Upper lobe of left lung (tissue), 6 donors: ENCODE measurements at regions not wholly inside any gene's neighbourhood (a gene's known extent, or its start where the extent isn't known, plus 50 kb on each side); places are given as distances from the start of the nearest gene placed in this dataset.
A peak's percentile ranks its signal among the peaks of the same experiment; 100 is the strongest.

Experiments used
- ATAC-seq, 2 donors: fragments of 200-7000 bp; cut with Tn5 transposase; one replicate each; pipeline ENCODE4 v1.9.1; 2022; ENCODE audit warnings: mild to moderate bottlenecking in 2 of 2, moderate library complexity in 2 of 2; ENCODE audit not compliant: low FRiP score in 2 of 2
- DNase-seq, 2 donors: peaks; one replicate each; pipeline ENCODE4 v3.0.0-alpha.2; 2019 to 2020
- H3K27ac ChIP-seq, 4 donors: fragments of 200-600 bp; sonication (generic); one replicate each; pipeline ENCODE4 v1.5.1; 2016 to 2019
- H3K27me3 ChIP-seq, 4 donors: fragments of 200-600 bp; sonication (generic); one replicate each; pipeline ENCODE4 v1.5.1; 2017 to 2019
- H3K36me3 ChIP-seq, 4 donors: fragments of 200-600 bp; sonication (generic); one replicate each; pipeline ENCODE4 v1.5.1; 2016 to 2019
- H3K4me1 ChIP-seq, 4 donors: fragments of 200-600 bp; sonication (generic); one replicate each; pipeline ENCODE4 v1.5.1; 2018 to 2019
- H3K4me3 ChIP-seq, 4 donors: fragments of 200-600 bp; sonication (generic); one replicate each; pipeline ENCODE4 v1.5.1; 2017 to 2019; ENCODE audit warnings: mild to moderate bottlenecking in 2 of 4, moderate library complexity in 1 of 4
- H3K9me3 ChIP-seq, 4 donors: fragments of 200-600 bp; sonication (generic); one replicate each; pipeline ENCODE4 v1.5.1; 2018 to 2019
- EP300 ChIP-seq, 4 donors: sonication (generic); formaldehyde crosslinking; IDR thresholded peaks; one replicate each; pipeline ENCODE4 v1.5.1; 2017; ENCODE audit warnings: antibody characterized with exemption in 4 of 4, control low read depth in 2 of 4
- POLR2A ChIP-seq, 4 donors: fragments of 450-650 bp; IDR thresholded peaks; one replicate each; pipeline ENCODE4 v1.5.1; 2016 to 2017; ENCODE audit warnings: antibody characterized with exemption in 4 of 4, mild to moderate bottlenecking in 2 of 4
- POLR2AphosphoS5 ChIP-seq, 2 donors: sonication (generic); formaldehyde crosslinking; IDR thresholded peaks; one replicate each; pipeline ENCODE4 v1.5.1; 2017; ENCODE audit warnings: antibody characterized with exemption in 2 of 2
- WGBS, 2 donors: methylation state at CpG; one replicate each; pipeline ENCODE4 v1.1.5; 2017 to 2018; 5-methylcytosine and 5-hydroxymethylcytosine counted together
- TF ChIP-seq, protein P1 (sequence below), 6 experiments: fragments of 450-650 bp in 4 of 6; fragments of 200-600 bp in 2 of 6; sonication (generic) in 2 of 6; IDR thresholded peaks; one replicate each; pipeline ENCODE4 v1.5.1; 2016 to 2019; ENCODE audit warnings: antibody characterized with exemption in 6 of 6
- donor health status: DM: no; HTN: no; CAD: no; lungs with moderate emphysema.
- donor health status: DM: no; HTN: yes; CAD: no; lungs with severe emphysema.

DNA sequence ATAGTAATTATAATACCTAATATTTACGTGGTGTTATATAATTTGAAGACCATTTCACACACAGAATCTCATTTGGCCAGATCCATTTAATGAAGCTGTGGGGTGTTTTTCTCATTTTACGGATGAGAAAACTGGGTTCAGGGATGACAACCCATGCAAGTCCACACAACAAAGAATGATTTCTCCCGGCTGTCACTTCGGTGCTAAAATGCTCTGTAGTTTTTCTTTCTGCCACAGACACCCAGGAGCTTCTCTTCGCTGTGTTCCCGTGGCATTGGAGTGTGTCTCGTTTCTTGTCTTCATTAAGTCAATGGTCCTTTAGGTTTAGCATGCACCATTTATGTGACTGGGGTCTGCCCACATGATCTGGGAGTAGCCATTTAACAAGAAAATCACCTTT, 308.5 kb downstream of the ENC1 start:
- peaks cover 0 to 6% (median 2%) of the 10 kb centered on the region in 4 donors for H3K4me1 ChIP-seq
- H3K36me3 ChIP-seq = no peaks in the 10 kb centered on the region
- H3K27me3 ChIP-seq = no peaks in the 10 kb centered on the region
- DNase-seq (no peak), ATAC-seq (no peak)
- no peak overlapping the region for H3K4me3 ChIP-seq
- no peak for TF ChIP-seq POLR2A (IDR thresholded peaks at IDR 0.05)
- TF ChIP-seq POLR2AphosphoS5 (IDR thresholded peaks at IDR 0.05) = no peak
- no peak for TF ChIP-seq EP300 (IDR thresholded peaks at IDR 0.05)
- H3K27ac ChIP-seq = no peak overlapping the region
- 95 to 96% methylated on average over 7 of the region's 7 CpGs for WGBS, 2 donors
- H3K9me3 ChIP-seq = no peaks in the 10 kb centered on the region

GRCh38 chr5:74328221-74328630, 312.3 kb downstream of the ENC1 start:
- WGBS, 2 donors = 69 to 73% methylated on average over 1 of the region's 1 CpG
- H3K4me1 ChIP-seq = peaks cover 0 to 5% (median 0%) of the 10 kb centered on the region in 4 donors
- H3K36me3 ChIP-seq = no peaks in the 10 kb centered on the region
- ATAC-seq (no peak), DNase-seq (no peak)
- no peaks in the 10 kb centered on the region for H3K9me3 ChIP-seq
- H3K27me3 ChIP-seq = no peaks in the 10 kb centered on the region
- no peak overlapping the region for H3K4me3 ChIP-seq
- TF ChIP-seq, protein P1, sequence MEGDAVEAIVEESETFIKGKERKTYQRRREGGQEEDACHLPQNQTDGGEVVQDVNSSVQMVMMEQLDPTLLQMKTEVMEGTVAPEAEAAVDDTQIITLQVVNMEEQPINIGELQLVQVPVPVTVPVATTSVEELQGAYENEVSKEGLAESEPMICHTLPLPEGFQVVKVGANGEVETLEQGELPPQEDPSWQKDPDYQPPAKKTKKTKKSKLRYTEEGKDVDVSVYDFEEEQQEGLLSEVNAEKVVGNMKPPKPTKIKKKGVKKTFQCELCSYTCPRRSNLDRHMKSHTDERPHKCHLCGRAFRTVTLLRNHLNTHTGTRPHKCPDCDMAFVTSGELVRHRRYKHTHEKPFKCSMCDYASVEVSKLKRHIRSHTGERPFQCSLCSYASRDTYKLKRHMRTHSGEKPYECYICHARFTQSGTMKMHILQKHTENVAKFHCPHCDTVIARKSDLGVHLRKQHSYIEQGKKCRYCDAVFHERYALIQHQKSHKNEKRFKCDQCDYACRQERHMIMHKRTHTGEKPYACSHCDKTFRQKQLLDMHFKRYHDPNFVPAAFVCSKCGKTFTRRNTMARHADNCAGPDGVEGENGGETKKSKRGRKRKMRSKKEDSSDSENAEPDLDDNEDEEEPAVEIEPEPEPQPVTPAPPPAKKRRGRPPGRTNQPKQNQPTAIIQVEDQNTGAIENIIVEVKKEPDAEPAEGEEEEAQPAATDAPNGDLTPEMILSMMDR (IDR thresholded peaks at IDR 0.05) = no peak
- no peak for TF ChIP-seq POLR2A (IDR thresholded peaks at IDR 0.05)
- TF ChIP-seq EP300 (IDR thresholded peaks at IDR 0.05) = no peak
- no peak for TF ChIP-seq POLR2AphosphoS5 (IDR thresholded peaks at IDR 0.05)
- H3K27ac ChIP-seq = no peak overlapping the region

DNA sequence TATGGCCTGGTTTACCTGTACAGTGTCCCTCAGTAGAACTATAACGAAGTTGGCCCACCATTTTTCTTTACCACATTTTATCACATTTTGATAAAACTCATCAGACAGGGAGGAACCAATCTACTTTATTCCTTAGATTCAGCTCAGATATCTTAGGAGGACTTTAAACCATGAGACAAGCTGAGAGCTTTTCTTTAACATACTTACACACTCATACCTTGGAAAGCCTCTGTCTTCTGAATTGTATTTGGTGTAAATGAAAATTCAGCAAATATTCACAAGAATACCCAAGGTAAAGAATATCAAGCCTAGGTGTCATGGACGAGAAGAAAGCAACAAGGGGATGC, 313.2 kb downstream of the ENC1 start:
- WGBS, 2 donors = 78 to 81% methylated on average over 2 of the region's 2 CpGs

DNA sequence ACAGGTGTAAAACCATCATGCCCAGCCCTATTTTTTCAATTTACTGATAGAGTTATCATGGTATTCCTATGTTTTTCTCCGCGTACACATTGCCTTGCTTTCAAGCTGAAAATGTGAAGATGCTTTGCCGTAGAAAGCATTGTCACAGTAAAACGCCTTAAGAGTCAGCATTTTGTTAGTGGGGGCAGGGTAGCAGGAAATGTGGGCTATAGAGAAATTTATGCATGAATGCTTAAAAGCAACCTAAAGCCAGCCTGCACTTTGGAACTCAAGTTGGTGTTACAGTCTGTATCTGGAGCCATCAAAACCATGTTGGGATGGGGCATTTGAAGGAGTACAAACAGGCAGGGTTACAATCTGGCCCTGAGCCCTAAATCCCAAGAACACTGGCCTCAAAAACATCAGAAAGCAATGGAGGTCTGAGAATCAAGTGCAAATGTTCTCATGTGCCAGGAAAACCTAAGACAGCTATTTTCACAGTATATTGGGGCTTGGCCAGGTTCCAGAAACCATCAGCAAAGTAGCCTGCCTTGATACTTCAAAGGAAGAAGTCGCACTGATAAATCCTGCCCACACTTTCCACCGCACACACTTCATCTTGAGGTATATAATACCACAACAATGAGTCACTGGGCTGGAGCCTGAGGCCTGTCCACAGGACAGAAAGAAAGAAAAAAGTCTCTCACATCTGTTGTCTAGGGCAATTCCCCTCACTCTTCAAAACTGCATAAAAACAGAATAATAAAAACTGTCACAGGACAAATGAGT, 313.8 kb downstream of the ENC1 start:
- DNase-seq (peak in 1 of 2 donors; percentile 25), ATAC-seq (no peak)
- no peaks in the 10 kb centered on the region for H3K36me3 ChIP-seq
- no peaks in the 10 kb centered on the region for H3K27me3 ChIP-seq
- 70 to 71% methylated on average over 6 of the region's 6 CpGs for WGBS, 2 donors
- H3K4me3 ChIP-seq = no peak overlapping the region
- no peak overlapping the region for H3K27ac ChIP-seq
- no peaks in the 10 kb centered on the region for H3K9me3 ChIP-seq
- no peak for TF ChIP-seq POLR2A (IDR thresholded peaks at IDR 0.05)
- no peak for TF ChIP-seq EP300 (IDR thresholded peaks at IDR 0.05)
- no peak for TF ChIP-seq POLR2AphosphoS5 (IDR thresholded peaks at IDR 0.05)
- H3K4me1 ChIP-seq = no peaks in the 10 kb centered on the region

More for the DNA sequence above, 313.2 kb downstream of the ENC1 start:
- DNase-seq = no peak
- H3K4me3 ChIP-seq = no peak overlapping the region
- H3K4me1 ChIP-seq = no peaks in the 10 kb centered on the region
- no peak for ATAC-seq
- TF ChIP-seq POLR2AphosphoS5 (IDR thresholded peaks at IDR 0.05) = no peak
- TF ChIP-seq EP300 (IDR thresholded peaks at IDR 0.05) = no peak
- no peak for TF ChIP-seq POLR2A (IDR thresholded peaks at IDR 0.05)
- TF ChIP-seq, protein P1 (IDR thresholded peaks at IDR 0.05) = no peak
- no peaks in the 10 kb centered on the region for H3K9me3 ChIP-seq
- no peaks in the 10 kb centered on the region for H3K27me3 ChIP-seq
- H3K27ac ChIP-seq = no peak overlapping the region
- no peaks in the 10 kb centered on the region for H3K36me3 ChIP-seq

DNA sequence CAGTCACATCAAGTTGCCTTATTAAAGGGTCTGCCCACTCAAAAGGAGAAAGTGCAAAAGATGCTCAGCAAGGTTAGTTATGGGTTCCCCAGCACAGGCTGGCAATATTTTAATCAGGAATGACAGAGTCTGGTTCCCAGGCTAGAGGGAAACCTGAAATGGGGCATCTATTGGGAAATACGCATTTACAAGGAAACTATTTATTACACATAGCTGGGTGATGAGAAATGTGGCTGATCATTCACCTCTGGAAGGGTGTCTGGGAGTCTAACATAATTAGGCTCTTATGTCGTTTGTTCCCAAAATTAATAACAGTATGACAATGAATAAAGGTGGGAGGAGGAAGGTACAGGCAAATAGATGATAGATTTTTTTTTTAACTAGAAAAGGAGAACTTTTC, 314.7 kb downstream of the ENC1 start:
- H3K9me3 ChIP-seq = no peaks in the 10 kb centered on the region
- H3K27ac ChIP-seq = no peak overlapping the region
- 90 to 92% methylated on average over 2 of the region's 2 CpGs for WGBS, 2 donors
- TF ChIP-seq POLR2AphosphoS5 (IDR thresholded peaks at IDR 0.05) (no peak), EP300 (IDR thresholded peaks at IDR 0.05) (no peak), POLR2A (IDR thresholded peaks at IDR 0.05) (no peak)
- TF ChIP-seq, protein P1 (IDR thresholded peaks at IDR 0.05) = no peak
- no peaks in the 10 kb centered on the region for H3K27me3 ChIP-seq
- ATAC-seq = no peak
- no peaks in the 10 kb centered on the region for H3K36me3 ChIP-seq
- H3K4me3 ChIP-seq = no peak overlapping the region
- H3K4me1 ChIP-seq = no peaks in the 10 kb centered on the region
- DNase-seq = no peak

DNA sequence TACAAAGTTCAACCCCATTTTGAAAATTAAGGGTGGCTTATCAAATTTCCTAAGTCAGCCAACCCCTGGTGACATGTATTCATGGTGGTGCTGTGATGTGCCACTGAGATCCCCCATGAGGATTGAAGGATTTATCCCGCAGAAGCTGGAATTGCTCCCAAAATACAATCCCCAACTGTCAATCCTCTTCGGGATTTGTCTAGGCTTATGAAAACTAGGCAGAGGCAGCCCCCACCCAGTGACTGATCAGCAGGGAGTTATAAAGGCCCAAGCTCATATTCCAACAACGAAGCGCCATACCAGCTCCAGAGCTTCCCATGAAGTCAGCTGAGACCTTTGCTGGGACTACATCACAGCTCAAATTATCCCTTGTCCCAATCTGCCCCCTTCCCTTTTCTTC, 316.0 kb downstream of the ENC1 start:
- no peak for DNase-seq
- 90 to 91% methylated on average over 4 of the region's 4 CpGs for WGBS, 2 donors
- no peak overlapping the region for H3K4me3 ChIP-seq
- no peaks in the 10 kb centered on the region for H3K36me3 ChIP-seq
- no peak for ATAC-seq
- H3K27me3 ChIP-seq = no peaks in the 10 kb centered on the region
- no peaks in the 10 kb centered on the region for H3K9me3 ChIP-seq
- H3K4me1 ChIP-seq = no peaks in the 10 kb centered on the region
- TF ChIP-seq EP300 (IDR thresholded peaks at IDR 0.05) = no peak
- no peak for TF ChIP-seq POLR2AphosphoS5 (IDR thresholded peaks at IDR 0.05)
- TF ChIP-seq, protein P1 (IDR thresholded peaks at IDR 0.05) = no peak
- no peak for TF ChIP-seq POLR2A (IDR thresholded peaks at IDR 0.05)
- H3K27ac ChIP-seq = no peak overlapping the region
